Ovary (tissue), 3 donors: ENCODE measurements at regions not wholly inside any gene's neighbourhood (a gene's known extent, or its start where the extent isn't known, plus 50 kb on each side); places are given as distances from the start of the nearest gene placed in this dataset.

ENCODE experiments used
- CTCF ChIP-seq, 3 donors: fragments of 450-650 bp in 2 of 3; fragments of 200-600 bp in 1 of 3; IDR thresholded peaks; one replicate each; pipeline versions ENCODE4 v1.5.1 to v1.8.0; 2016 to 2022; ENCODE audit warnings: antibody characterized with exemption in 3 of 3, mild to moderate bottlenecking in 1 of 3
- EP300 ChIP-seq: sonication (generic); formaldehyde crosslinking; IDR thresholded peaks from one replicate; pipeline ENCODE4 v1.6.1; 2017; ENCODE audit warnings: antibody characterized with exemption
- POLR2A ChIP-seq: fragments of 450-650 bp; IDR thresholded peaks from one replicate; pipeline ENCODE4 v1.6.1; 2017; ENCODE audit warnings: antibody characterized with exemption, mild to moderate bottlenecking, moderate library complexity
- donor health status: DM: no; HTN: no; CAD: no.

DNA sequence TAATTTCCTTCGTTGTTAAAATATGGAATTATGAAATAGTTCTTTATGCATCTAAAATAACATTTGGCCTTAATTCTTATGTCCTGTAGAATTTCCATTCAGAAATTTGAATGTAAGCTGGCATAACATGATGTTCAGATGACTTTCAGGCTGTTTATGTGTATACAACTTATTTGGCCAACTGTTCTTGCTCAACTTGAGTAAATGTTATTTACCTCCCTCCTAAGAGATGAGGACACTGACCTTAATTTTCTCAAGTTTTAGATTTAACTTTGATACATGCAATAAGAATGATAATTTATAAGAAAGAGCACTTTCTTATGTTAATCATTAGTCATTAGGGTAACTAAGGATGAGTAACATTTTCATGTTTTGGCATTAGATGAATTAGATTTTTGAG lies 365.4 kb downstream of the AEBP2 start:
- TF ChIP-seq POLR2A (no peak), CTCF (IDR thresholded peaks at IDR 0.05) (no peak), EP300 (no peak)
